Heart left ventricle (tissue), 16 donors: ENCODE measurements at regions not wholly inside any gene's neighbourhood (a gene's known extent, or its start where the extent isn't known, plus 50 kb on each side); places are given as distances from the start of the nearest gene placed in this dataset.

Source experiments
- ATAC-seq, 4 donors: fragments of 200-7000 bp; cut with Tn5 transposase; one replicate each; pipeline ENCODE4 v1.9.1; 2020 to 2022; ENCODE audit warnings: moderate library complexity in 4 of 4, mild to moderate bottlenecking in 3 of 4, moderate number of reproducible peaks in 1 of 4
- DNase-seq, 5 donors: peaks; one replicate each; pipeline ENCODE4 v3.0.0-alpha.2; 2020
- H3K27ac ChIP-seq, 12 donors: fragments of 200-600 bp; sonication (generic) in 4 of 12; one replicate each; pipeline versions ENCODE4 v1.5.0 to v1.8.0; 2016 to 2022; ENCODE audit warnings: mild to moderate bottlenecking in 2 of 12
- H3K27me3 ChIP-seq, 9 donors: fragments of 200-600 bp; sonication (generic) in 2 of 9; one replicate each; pipeline versions ENCODE4 v1.5.1 to v1.8.0; 2016 to 2022; ENCODE audit warnings: mild to moderate bottlenecking in 3 of 9
- H3K36me3 ChIP-seq, 9 donors: fragments of 200-600 bp; sonication (generic) in 2 of 9; one replicate each; pipeline versions ENCODE4 v1.5.0 to v1.8.0; 2018 to 2022; ENCODE audit warnings: mild to moderate bottlenecking in 2 of 9
- H3K4me1 ChIP-seq, 12 donors: fragments of 200-600 bp; sonication (generic) in 4 of 12; one replicate each; pipeline versions ENCODE4 v1.5.0 to v1.8.0; 2016 to 2022; ENCODE audit warnings: mild to moderate bottlenecking in 3 of 12
- H3K4me3 ChIP-seq, 12 donors: fragments of 200-600 bp; sonication (generic) in 4 of 12; one replicate each; pipeline versions ENCODE4 v1.5.0 to v1.8.0; 2017 to 2022; ENCODE audit warnings: mild to moderate bottlenecking in 9 of 12, moderate library complexity in 4 of 12
- H3K9me3 ChIP-seq, 12 donors: fragments of 200-600 bp; sonication (generic) in 4 of 12; one replicate each; pipeline versions ENCODE4 v1.5.0 to v1.8.0; 2016 to 2022; ENCODE audit warnings: mild to moderate bottlenecking in 1 of 12
- POLR2A ChIP-seq, 2 donors: fragments of 450-650 bp; IDR thresholded peaks; one replicate each; pipeline ENCODE4 v1.6.1; 2017; ENCODE audit warnings: antibody characterized with exemption in 2 of 2, mild to moderate bottlenecking in 2 of 2, moderate library complexity in 2 of 2
- WGBS, 4 donors: extraction: QIAGEN DNeasy Blood & Tissue Kit in 2 of 4; methylation state at CpG; one replicate each; pipeline versions ENCODE4 v1.1.5 to v1.1.7; 2013 to 2018; 5-methylcytosine and 5-hydroxymethylcytosine counted together
- intact Hi-C, 10 donors: fragments of 100-400 bp; cut with DNase I; formaldehyde crosslinking; loops; one replicate each; pipeline versions ENCODE4 v1.11.1 to v1.14.2; 2022
- TF ChIP-seq, protein P1 (sequence below), 12 donors: fragments of 200-600 bp; sonication (generic) in 4 of 12; IDR thresholded peaks; one replicate each; pipeline versions ENCODE4 v1.5.0 to v1.8.0; 2018 to 2022; ENCODE audit warnings: antibody characterized with exemption in 12 of 12, mild to moderate bottlenecking in 5 of 12
- donor health status: ischemic (EF 13 %, LVEDD 7.1; RV severe dilation, severe dysfunction).
- donor health status: healthy with polysubstance abuse.
- donor health status: DM: no; HTN: yes; CAD: no.
- donor health status: DM: no; HTN: no; CAD: no.
- donor health status: ischemic (EF 25% LVEDD 6.9; RV normal size, moderate dysfunction).
- donor health status: ischemic (EF 25% LVEDD 5.7; RV mildly dilated, moderate dysfunction).
- donor health status: healthy.
- donor health status: DM: yes; HTN: yes; CAD: no.
- donor health status: ischemic (EF 35%, LVEDD 5.7; RV mildly dilated, moderate dysfunction).
- donor health status: nonischemic (EF 11% LVEDD 7.7; RV severe dilation, severe dysfunction).
- donor health status: DM: yes; HTN: yes; CAD: no.
- donor health status: PGD.
- donor health status: ischemic (EF 29% LVEDD 5.4; RV normal size, mild dysfunction).
- donor health status: nonischemic (EF 23%, LVEDD 6.1; RV moderate dilation, normal function).

- WGBS, 4 donors, result 59 to 81% (median 67%) methylated on average over 4 of the region's 4 CpGs
- DNase-seq, result no peak
- intact Hi-C loops, result no loop called here
- Histone ChIP-seq H3K9me3 (no peaks in the 10 kb centered on the region), H3K36me3 (no peaks in the 10 kb centered on the region), H3K4me3 (no peak overlapping the region), H3K27me3 (no peaks in the 10 kb centered on the region), H3K27ac (no peak overlapping the region), H3K4me1 (no peaks in the 10 kb centered on the region)
- peak; percentile 42 to 86 (median 43) for ATAC-seq
- TF ChIP-seq, protein P1, sequence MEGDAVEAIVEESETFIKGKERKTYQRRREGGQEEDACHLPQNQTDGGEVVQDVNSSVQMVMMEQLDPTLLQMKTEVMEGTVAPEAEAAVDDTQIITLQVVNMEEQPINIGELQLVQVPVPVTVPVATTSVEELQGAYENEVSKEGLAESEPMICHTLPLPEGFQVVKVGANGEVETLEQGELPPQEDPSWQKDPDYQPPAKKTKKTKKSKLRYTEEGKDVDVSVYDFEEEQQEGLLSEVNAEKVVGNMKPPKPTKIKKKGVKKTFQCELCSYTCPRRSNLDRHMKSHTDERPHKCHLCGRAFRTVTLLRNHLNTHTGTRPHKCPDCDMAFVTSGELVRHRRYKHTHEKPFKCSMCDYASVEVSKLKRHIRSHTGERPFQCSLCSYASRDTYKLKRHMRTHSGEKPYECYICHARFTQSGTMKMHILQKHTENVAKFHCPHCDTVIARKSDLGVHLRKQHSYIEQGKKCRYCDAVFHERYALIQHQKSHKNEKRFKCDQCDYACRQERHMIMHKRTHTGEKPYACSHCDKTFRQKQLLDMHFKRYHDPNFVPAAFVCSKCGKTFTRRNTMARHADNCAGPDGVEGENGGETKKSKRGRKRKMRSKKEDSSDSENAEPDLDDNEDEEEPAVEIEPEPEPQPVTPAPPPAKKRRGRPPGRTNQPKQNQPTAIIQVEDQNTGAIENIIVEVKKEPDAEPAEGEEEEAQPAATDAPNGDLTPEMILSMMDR (IDR thresholded peaks at IDR 0.05), result no peak
- TF ChIP-seq POLR2A (IDR thresholded peaks at IDR 0.05), result no peak
Measured at GRCh38 chr4:11336435-11336834, 92.3 kb downstream of the HS3ST1 start.

DNA sequence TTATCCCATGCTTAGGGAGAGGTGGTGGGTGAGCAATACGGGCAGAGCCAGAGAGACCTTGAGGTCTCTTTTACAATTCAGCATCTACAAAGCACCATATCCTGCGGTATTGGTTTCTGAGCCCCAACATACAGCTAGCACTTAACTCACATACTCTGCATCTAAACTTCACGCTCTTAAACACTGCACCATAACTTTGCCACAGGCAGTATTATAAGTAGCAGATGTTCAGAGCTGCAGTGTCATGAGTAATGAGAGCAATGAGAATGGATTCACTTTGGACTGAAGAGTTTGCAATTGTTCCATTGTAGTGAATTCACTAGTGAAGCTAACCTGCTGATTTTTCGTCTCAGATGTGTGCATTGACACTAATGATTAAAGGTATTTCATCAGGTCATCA lies 93.8 kb downstream of the HS3ST1 start:
- intact Hi-C loops, result no loop called here
- no peaks in the 10 kb centered on the region for H3K36me3 ChIP-seq
- DNase-seq (no peak), ATAC-seq (no peak)
- no peaks in the 10 kb centered on the region for H3K27me3 ChIP-seq
- TF ChIP-seq, protein P1 (IDR thresholded peaks at IDR 0.05), result no peak
- no peak for TF ChIP-seq POLR2A (IDR thresholded peaks at IDR 0.05)
- no peaks in the 10 kb centered on the region for H3K4me1 ChIP-seq
- 80 to 86% (median 83%) methylated on average over 4 of the region's 4 CpGs for WGBS, 4 donors
- no peak overlapping the region for H3K27ac ChIP-seq
- no peak overlapping the region for H3K4me3 ChIP-seq
- no peaks in the 10 kb centered on the region for H3K9me3 ChIP-seq

DNA sequence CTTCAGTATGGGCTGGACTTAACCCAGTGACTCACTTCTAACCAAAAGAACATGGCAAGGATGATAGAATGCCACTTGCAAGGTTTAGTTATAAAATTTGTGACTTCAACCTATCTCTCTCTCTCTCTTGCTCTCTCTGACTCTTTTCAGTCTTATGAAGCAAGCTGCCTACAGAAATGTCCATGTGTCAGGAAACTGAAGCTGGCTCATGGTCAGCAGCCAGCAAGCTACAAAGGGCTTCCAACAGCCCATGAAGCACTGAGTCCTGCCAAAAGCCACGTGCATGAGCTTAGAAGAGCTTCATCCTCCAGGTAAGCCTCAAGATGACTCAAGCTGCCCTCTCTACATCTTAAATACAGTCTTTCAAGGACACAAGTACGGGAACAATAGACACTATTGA lies 100.3 kb downstream of the HS3ST1 start:
- H3K9me3 ChIP-seq, result peaks cover 0 to 11% (median 0%) of the 10 kb centered on the region in 12 donors
- TF ChIP-seq, protein P1 (IDR thresholded peaks at IDR 0.05), result no peak
- no peak for TF ChIP-seq POLR2A (IDR thresholded peaks at IDR 0.05)
- intact Hi-C loops, result no loop called here
- 56 to 68% (median 64%) methylated on average over 2 of the region's 2 CpGs for WGBS, 4 donors
- H3K36me3 ChIP-seq, result no peaks in the 10 kb centered on the region
- H3K27ac ChIP-seq, result no peak overlapping the region
- DNase-seq (no peak), ATAC-seq (no peak)
- H3K4me3 ChIP-seq, result no peak overlapping the region
- H3K4me1 ChIP-seq, result no peaks in the 10 kb centered on the region
- H3K27me3 ChIP-seq, result peaks cover 0 to 2% (median 0%) of the 10 kb centered on the region in 9 donors

DNA sequence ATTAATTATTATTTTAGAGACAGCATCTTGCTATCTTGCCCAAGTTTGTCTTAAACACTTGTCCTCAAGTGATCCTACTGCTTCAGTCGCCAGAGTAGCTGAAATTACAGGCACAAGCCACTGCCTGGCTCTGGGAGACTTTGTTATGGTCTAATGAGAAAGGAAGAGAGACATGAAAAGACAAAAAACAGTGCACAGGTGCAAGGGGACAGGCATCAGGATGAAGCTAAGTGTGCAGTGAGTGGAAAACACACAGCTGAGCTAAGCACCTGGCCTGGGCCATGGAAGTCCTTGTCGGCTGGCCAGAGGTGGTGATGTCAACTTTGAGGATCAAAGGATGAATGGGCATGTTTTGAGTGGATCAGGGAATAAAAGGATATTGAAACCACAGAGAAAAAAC lies 102.7 kb downstream of the HS3ST1 start:
- H3K9me3 ChIP-seq, result peaks cover 0 to 18% (median 0%) of the 10 kb centered on the region in 12 donors
- DNase-seq (no peak), ATAC-seq (no peak)
- H3K27ac ChIP-seq, result no peak overlapping the region
- TF ChIP-seq, protein P1 (IDR thresholded peaks at IDR 0.05), result no peak
- no peak for TF ChIP-seq POLR2A (IDR thresholded peaks at IDR 0.05)
- no peaks in the 10 kb centered on the region for H3K36me3 ChIP-seq
- WGBS, 4 donors, result 61 to 85% (median 76%) methylated on average over 2 of the region's 2 CpGs
- no peak overlapping the region for H3K4me3 ChIP-seq
- peaks cover 0 to 2% (median 0%) of the 10 kb centered on the region in 9 donors for H3K27me3 ChIP-seq
- no peaks in the 10 kb centered on the region for H3K4me1 ChIP-seq
- intact Hi-C loops, result no loop called here
